HepG2 (cell line): ENCODE measurements at regions not wholly inside any gene's neighbourhood (a gene's known extent, or its start where the extent isn't known, plus 50 kb on each side); places are given as distances from the start of the nearest gene placed in this dataset.

Source experiments
- ATAC-seq: fragments of 200-7000 bp; cut with Tn5 transposase; 3 replicates; pipeline ENCODE4 v1.9.1; 2020; ENCODE audit warnings: mild to moderate bottlenecking, moderate library complexity
- BruUV-seq: library from RNA; stranded (reverse); fragments of 400-500 nt; replicated peaks from 2 replicates; lab custom pipeline; 2021; lab: Mats Ljungman, UMichigan
- CTCF ChIA-PET: fragments of 300-600 bp; formaldehyde crosslinking; extraction: SDS; loops from one replicate; lab custom pipeline; 2021; ENCODE audit warnings: low total read pairs, inconsistent platforms, low intra/inter-chr PET ratio; lab: Yijun Ruan, JAX
- POLR2A ChIA-PET: fragments of 350-600 bp; sonication (Branson Sonifier 250); formaldehyde crosslinking; loops from one replicate; lab custom pipeline; 2020; ENCODE audit warnings: antibody characterized with exemption, inconsistent platforms; lab: Yijun Ruan, JAX
- DNase-seq: peaks from one replicate; pipeline ENCODE4 v3.0.0-alpha.2; 2015; ENCODE audit warnings: low spot score
- FAIRE-seq: peaks from 3 replicates; lab custom pipeline; 2011; peaks lifted over from hg19 to GRCh38; lab: Jason Lieb, UNC
- H2AFZ ChIP-seq: one replicate; pipeline ENCODE4 v1.6.1; 2011; ENCODE audit warnings: low read length, inconsistent platforms
- H3K27ac ChIP-seq: fragments of 300-600 bp; 3 replicates; pipeline ENCODE4 v1.8.0; 2011; ENCODE audit warnings: mixed run types, mild to moderate bottlenecking, mixed read lengths, low read length, inconsistent platforms; ENCODE audit not compliant: insufficient read depth; ENCODE audit errors: extremely low read length
- H3K27me3 ChIP-seq, 2 experiments: fragments of 200-600 bp in 1 of 2; 2 replicates in 1 of 2; 3 replicates in 1 of 2; pipeline versions ENCODE4 v1.6.0 to v1.8.0; 2011; ENCODE audit warnings: low read length in 2 of 2, mild to moderate bottlenecking in 2 of 2, moderate library complexity in 2 of 2, inconsistent platforms in 1 of 2; ENCODE audit not compliant: insufficient read depth in 2 of 2, control insufficient read depth in 1 of 2
- H3K36me3 ChIP-seq, 2 experiments: fragments of 200-600 bp in 1 of 2; replicated peaks in 1 of 2; 2 replicates in 1 of 2; 3 replicates in 1 of 2; pipeline versions ENCODE4 v1.5.1 to v1.8.0; 2011; ENCODE audit warnings: low read length in 2 of 2, inconsistent platforms in 1 of 2; ENCODE audit not compliant: insufficient read depth in 2 of 2, control insufficient read depth in 1 of 2
- H3K4me1 ChIP-seq: 2 replicates; pipeline ENCODE4 v1.5.1; 2012; ENCODE audit warnings: low read length, inconsistent platforms; ENCODE audit not compliant: insufficient read depth
- H3K4me2 ChIP-seq: 2 replicates; pipeline ENCODE4 v1.6.0; 2011; ENCODE audit warnings: low read depth, low read length, inconsistent platforms
- H3K4me3 ChIP-seq, 3 experiments: fragments of 200-600 bp in 1 of 3; sonication (generic), shearing (Covaris generic) in 1 of 3; replicated peaks in 1 of 3; 2 replicates each; pipeline ENCODE4 v1.5.1; 2011 to 2016; ENCODE audit warnings: low read length in 3 of 3, inconsistent platforms in 2 of 3, low read depth in 2 of 3, mild to moderate bottlenecking in 2 of 3, control low read depth in 1 of 3, mixed read lengths in 1 of 3; ENCODE audit not compliant: insufficient read depth in 1 of 3
- H3K79me2 ChIP-seq: one replicate; pipeline ENCODE4 v1.6.1; 2011; ENCODE audit warnings: low read length, inconsistent platforms; ENCODE audit not compliant: insufficient read depth
- H3K9ac ChIP-seq: 2 replicates; pipeline ENCODE4 v1.6.0; 2011; ENCODE audit warnings: mild to moderate bottlenecking, low read depth, low read length, inconsistent platforms; ENCODE audit not compliant: insufficient read depth
- H3K9me3 ChIP-seq: 2 replicates; pipeline ENCODE4 v1.5.1; 2012; ENCODE audit warnings: mild to moderate bottlenecking, low read length
- H4K20me1 ChIP-seq: 2 replicates; pipeline ENCODE4 v1.6.0; 2011; ENCODE audit warnings: inconsistent platforms, mild to moderate bottlenecking, low read length, moderate library complexity; ENCODE audit not compliant: insufficient read depth
- HNRNPUL1 ChIP-seq: fragments of 200-400 bp; formaldehyde crosslinking; IDR thresholded peaks from 2 replicates; pipeline ENCODE4 v1.6.1; 2017; ENCODE audit warnings: low read depth, mild to moderate bottlenecking, low read length, moderate library complexity
- MAFG ChIP-seq: sonication (generic); formaldehyde crosslinking; IDR thresholded peaks from 2 replicates; pipeline ENCODE4 v1.5.1; 2020; ENCODE audit warnings: mild to moderate bottlenecking, missing genetic modification reagents
- MYNN ChIP-seq: sonication (generic); formaldehyde crosslinking; IDR thresholded peaks from 2 replicates; pipeline ENCODE4 v1.4.0; 2020; ENCODE audit warnings: mild to moderate bottlenecking, low read depth, missing genetic modification reagents
- NPAS2 ChIP-seq: sonication (generic); formaldehyde crosslinking; IDR thresholded peaks from 2 replicates; pipeline ENCODE4 v1.8.0; 2022; ENCODE audit warnings: mild to moderate bottlenecking, missing genetic modification reagents, borderline replicate concordance
- SP2 ChIP-seq: sonication (generic); formaldehyde crosslinking; IDR thresholded peaks from 2 replicates; pipeline ENCODE4 v1.5.1; 2020; ENCODE audit warnings: mild to moderate bottlenecking, missing genetic modification reagents
- TBX2 ChIP-seq: sonication (generic); formaldehyde crosslinking; IDR thresholded peaks from 2 replicates; pipeline ENCODE4 v1.5.0; 2020; ENCODE audit warnings: missing genetic modification reagents, mild to moderate bottlenecking, borderline replicate concordance
- ZBTB49 ChIP-seq: sonication (generic); formaldehyde crosslinking; IDR thresholded peaks from 2 replicates; pipeline ENCODE4 v1.4.0; 2020; ENCODE audit warnings: missing genetic modification reagents, borderline replicate concordance
- ZKSCAN8 ChIP-seq: IDR thresholded peaks from 2 replicates; pipeline ENCODE4 v1.6.1; 2016; ENCODE audit warnings: borderline replicate concordance, missing genetic modification reagents, missing compliant biosample characterization
- ZNF138 ChIP-seq: sonication (generic); formaldehyde crosslinking; IDR thresholded peaks from 2 replicates; pipeline ENCODE4 v1.5.0; 2020; ENCODE audit warnings: mild to moderate bottlenecking, low read depth, missing genetic modification reagents
- ZNF354B ChIP-seq: sonication (generic); formaldehyde crosslinking; IDR thresholded peaks from 2 replicates; pipeline ENCODE4 v1.8.0; 2022; ENCODE audit warnings: mild to moderate bottlenecking, missing genetic modification reagents
- ZNF431 ChIP-seq: sonication (generic); formaldehyde crosslinking; IDR thresholded peaks from 2 replicates; pipeline ENCODE4 v1.9.0; 2022; ENCODE audit warnings: missing genetic modification reagents, low read depth, mild to moderate bottlenecking, borderline replicate concordance
- ZNF558 ChIP-seq: sonication (generic); formaldehyde crosslinking; IDR thresholded peaks from 2 replicates; pipeline ENCODE4 v1.9.0; 2022; ENCODE audit warnings: mild to moderate bottlenecking, missing genetic modification reagents, borderline replicate concordance
- ZNF775 ChIP-seq: sonication (generic); formaldehyde crosslinking; IDR thresholded peaks from 2 replicates; pipeline ENCODE4 v1.4.0; 2020; ENCODE audit warnings: missing genetic modification reagents, mild to moderate bottlenecking, moderate library complexity, borderline replicate concordance
- ZNF781 ChIP-seq: sonication (generic); formaldehyde crosslinking; IDR thresholded peaks from 2 replicates; pipeline ENCODE4 v1.5.1; 2020; ENCODE audit warnings: borderline replicate concordance, mild to moderate bottlenecking, missing genetic modification reagents; ENCODE audit errors: not compliant biosample characterization
- ZNF83 ChIP-seq: sonication (generic); formaldehyde crosslinking; IDR thresholded peaks from 2 replicates; pipeline ENCODE4 v1.4.0; 2020; ENCODE audit warnings: missing genetic modification reagents, mild to moderate bottlenecking, borderline replicate concordance
- ZSCAN31 ChIP-seq: sonication (generic); formaldehyde crosslinking; IDR thresholded peaks from 2 replicates; pipeline ENCODE4 v1.5.0; 2020; ENCODE audit warnings: low read depth, mild to moderate bottlenecking, missing genetic modification reagents
- WGBS: methylation state at CpG from one replicate; pipeline ENCODE4 v1.1.6; 2017; ENCODE audit warnings: low lambda C conversion rate; 5-methylcytosine and 5-hydroxymethylcytosine counted together
- in situ Hi-C: cut with HindIII; loops from 2 replicates; pipeline ENCODE4 v1.10.0; 2017; ENCODE audit warnings: low pct_unique_long_range_greater_than_20kb; ENCODE audit not compliant: extremely low pct_ligation_motif_present
- intact Hi-C: fragments of 100-400 bp; cut with micrococcal nuclease; formaldehyde crosslinking; loops from one replicate; pipeline ENCODE4 v1.10.0; 2022; ENCODE audit not compliant: unreplicated experiment
- TF ChIP-seq, protein P1 (sequence below): sonication (generic); formaldehyde crosslinking; IDR thresholded peaks from 2 replicates; pipeline ENCODE4 v1.4.0; 2020; ENCODE audit warnings: mild to moderate bottlenecking, low read depth, missing genetic modification reagents
- TF ChIP-seq, protein P2 (sequence below): sonication (generic); formaldehyde crosslinking; IDR thresholded peaks from 2 replicates; pipeline ENCODE4 v1.5.0; 2020; ENCODE audit warnings: missing genetic modification reagents
- TF ChIP-seq, protein P3 (sequence below): IDR thresholded peaks from 2 replicates; pipeline ENCODE4 v1.6.1; 2016; ENCODE audit warnings: missing compliant biosample characterization, missing genetic modification reagents, borderline replicate concordance

- H3K4me2 ChIP-seq, result no peak overlapping the region
- TF ChIP-seq SP2 (CRISPR knock-in tag) (no peak), ZNF775 (CRISPR knock-in tag) (no peak), HNRNPUL1 (no peak), ZNF138 (CRISPR knock-in tag) (no peak), ZSCAN31 (CRISPR knock-in tag) (no peak), ZNF354B (no peak), MAFG (CRISPR knock-in tag) (no peak), ZNF781 (CRISPR knock-in tag) (no peak), MYNN (CRISPR knock-in tag) (no peak), ZKSCAN8 (CRISPR knock-in tag) (no peak), TBX2 (CRISPR knock-in tag) (no peak), ZBTB49 (CRISPR knock-in tag) (no peak), NPAS2 (CRISPR knock-in tag) (no peak), ZNF431 (CRISPR knock-in tag) (no peak), ZNF83 (CRISPR knock-in tag) (no peak), ZNF558 (no peak)
- TF ChIP-seq, protein P1, sequence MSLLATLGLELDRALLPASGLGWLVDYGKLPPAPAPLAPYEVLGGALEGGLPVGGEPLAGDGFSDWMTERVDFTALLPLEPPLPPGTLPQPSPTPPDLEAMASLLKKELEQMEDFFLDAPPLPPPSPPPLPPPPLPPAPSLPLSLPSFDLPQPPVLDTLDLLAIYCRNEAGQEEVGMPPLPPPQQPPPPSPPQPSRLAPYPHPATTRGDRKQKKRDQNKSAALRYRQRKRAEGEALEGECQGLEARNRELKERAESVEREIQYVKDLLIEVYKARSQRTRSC (CRISPR knock-in tag), result no peak
- TF ChIP-seq, protein P2, sequence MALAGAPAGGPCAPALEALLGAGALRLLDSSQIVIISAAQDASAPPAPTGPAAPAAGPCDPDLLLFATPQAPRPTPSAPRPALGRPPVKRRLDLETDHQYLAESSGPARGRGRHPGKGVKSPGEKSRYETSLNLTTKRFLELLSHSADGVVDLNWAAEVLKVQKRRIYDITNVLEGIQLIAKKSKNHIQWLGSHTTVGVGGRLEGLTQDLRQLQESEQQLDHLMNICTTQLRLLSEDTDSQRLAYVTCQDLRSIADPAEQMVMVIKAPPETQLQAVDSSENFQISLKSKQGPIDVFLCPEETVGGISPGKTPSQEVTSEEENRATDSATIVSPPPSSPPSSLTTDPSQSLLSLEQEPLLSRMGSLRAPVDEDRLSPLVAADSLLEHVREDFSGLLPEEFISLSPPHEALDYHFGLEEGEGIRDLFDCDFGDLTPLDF (CRISPR knock-in tag), result no peak
- TF ChIP-seq, protein P3, sequence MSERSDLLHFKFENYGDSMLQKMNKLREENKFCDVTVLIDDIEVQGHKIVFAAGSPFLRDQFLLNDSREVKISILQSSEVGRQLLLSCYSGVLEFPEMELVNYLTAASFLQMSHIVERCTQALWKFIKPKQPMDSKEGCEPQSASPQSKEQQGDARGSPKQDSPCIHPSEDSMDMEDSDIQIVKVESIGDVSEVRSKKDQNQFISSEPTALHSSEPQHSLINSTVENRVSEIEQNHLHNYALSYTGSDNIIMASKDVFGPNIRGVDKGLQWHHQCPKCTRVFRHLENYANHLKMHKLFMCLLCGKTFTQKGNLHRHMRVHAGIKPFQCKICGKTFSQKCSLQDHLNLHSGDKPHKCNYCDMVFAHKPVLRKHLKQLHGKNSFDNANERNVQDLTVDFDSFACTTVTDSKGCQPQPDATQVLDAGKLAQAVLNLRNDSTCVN (CRISPR knock-in tag), result no peak
- no peak for ATAC-seq
- H4K20me1 ChIP-seq, result no peaks in the 10 kb centered on the region
- no peak overlapping the region for H3K4me3 ChIP-seq
- H3K4me1 ChIP-seq, result no peaks in the 10 kb centered on the region
- no peak overlapping the region for H3K27ac ChIP-seq
- intact Hi-C loops (no loop called here), in situ Hi-C loops (no loop called here)
- no peaks in the 10 kb centered on the region for H3K36me3 ChIP-seq
- ChIA-PET CTCF (no interaction called here), POLR2A (no interaction called here)
- no TSS peak for BruUV-seq
- no peaks in the 10 kb centered on the region for H3K9me3 ChIP-seq
- no peaks in the 10 kb centered on the region for H3K79me2 ChIP-seq
- 53% methylated on average over 2 of the region's 2 CpGs for WGBS
- no peak overlapping the region for H3K9ac ChIP-seq
- no peak for DNase-seq
- H3K27me3 ChIP-seq, result no peaks in the 10 kb centered on the region
- no peak for FAIRE-seq
- no peak overlapping the region for H2AFZ ChIP-seq
Observed at GRCh38 chr2:52423655-52424054, 1343.9 kb upstream of the CHAC2 start.
